Smooth muscle cell (in vitro differentiated cells): ENCODE measurements at regions not wholly inside any gene's neighbourhood (a gene's known extent, or its start where the extent isn't known, plus 50 kb on each side); places are given as distances from the start of the nearest gene placed in this dataset.

Experiments used
- DNase-seq: peaks from one replicate; lab custom pipeline; 2025; ENCODE audit not compliant: unreplicated experiment; lab: John Stamatoyannopoulos, UW
- H2AFZ ChIP-seq: fragments of 200-600 bp; sonication (generic); 2 replicates; pipeline ENCODE4 v1.6.0; 2016; ENCODE audit warnings: antibody characterized with exemption, low read depth, mild to moderate bottlenecking
- H3F3A ChIP-seq: fragments of 200-600 bp; sonication (generic); 2 replicates; pipeline ENCODE4 v1.6.0; 2017; ENCODE audit warnings: antibody characterized with exemption, low read depth
- H3K27ac ChIP-seq: fragments of 200-600 bp; sonication (generic); 2 replicates; pipeline ENCODE4 v1.5.1; 2016; ENCODE audit warnings: low read depth, mild to moderate bottlenecking
- H3K27me3 ChIP-seq: fragments of 200-600 bp; sonication (generic); 2 replicates; pipeline ENCODE4 v1.6.1; 2016; ENCODE audit warnings: low read depth, mild to moderate bottlenecking
- H3K36me3 ChIP-seq: fragments of 200-600 bp; sonication (generic); 2 replicates; pipeline ENCODE4 v1.5.1; 2016; ENCODE audit warnings: low read depth
- H3K4me1 ChIP-seq: fragments of 200-600 bp; sonication (generic); 2 replicates; pipeline ENCODE4 v1.5.1; 2016; ENCODE audit warnings: low read depth
- H3K4me2 ChIP-seq: fragments of 200-600 bp; sonication (generic); 2 replicates; pipeline ENCODE4 v1.6.0; 2016; ENCODE audit warnings: mild to moderate bottlenecking
- H3K4me3 ChIP-seq: fragments of 200-600 bp; sonication (generic); 2 replicates; pipeline ENCODE4 v1.5.1; 2016; ENCODE audit warnings: mild to moderate bottlenecking
- H3K79me2 ChIP-seq: fragments of 200-600 bp; sonication (generic); 2 replicates; pipeline ENCODE4 v1.6.0; 2016; ENCODE audit warnings: low read depth, mild to moderate bottlenecking
- H3K9ac ChIP-seq: fragments of 200-600 bp; sonication (generic); 2 replicates; pipeline ENCODE4 v1.6.0; 2016; ENCODE audit warnings: low read depth
- H3K9me3 ChIP-seq: fragments of 200-600 bp; sonication (generic); replicated peaks from 2 replicates; pipeline ENCODE4 v1.5.1; 2016; ENCODE audit warnings: low read depth
- H4K20me1 ChIP-seq: fragments of 200-600 bp; sonication (generic); 2 replicates; pipeline ENCODE4 v1.6.0; 2016; ENCODE audit warnings: low read depth
- CTCF ChIP-seq: fragments of 200-600 bp; sonication (generic); IDR thresholded peaks from 2 replicates; pipeline ENCODE4 v1.5.1; 2017; ENCODE audit warnings: borderline replicate concordance, mild to moderate bottlenecking, antibody characterized with exemption; ENCODE audit not compliant: insufficient read depth, poor library complexity, severe bottlenecking
- WGBS: methylation state at CpG from one replicate; pipeline ENCODE4 v1.1.7; 2016; ENCODE audit warnings: low lambda C conversion rate; 5-methylcytosine and 5-hydroxymethylcytosine counted together

GRCh38 chr4:137968956-137969678 is 273.0 kb downstream of the SLC7A11 start:
- Histone ChIP-seq H3K9ac (no peak overlapping the region), H3K27me3 (no peaks in the 10 kb centered on the region), H3K79me2 (no peaks in the 10 kb centered on the region), H3K27ac (no peak overlapping the region), H3K4me2 (no peak overlapping the region), H3K4me1 (no peaks in the 10 kb centered on the region), H3K9me3 (no peaks in the 10 kb centered on the region), H2AFZ (peak overlapping the region; percentile 34), H3K4me3 (no peak overlapping the region), H3F3A (no peaks in the 10 kb centered on the region), H3K36me3 (no peaks in the 10 kb centered on the region), H4K20me1 (no peaks in the 10 kb centered on the region)
- TF ChIP-seq CTCF: no peak
- no peak for DNase-seq
- WGBS: 56% methylated on average over 3 of the region's 3 CpGs

DNA sequence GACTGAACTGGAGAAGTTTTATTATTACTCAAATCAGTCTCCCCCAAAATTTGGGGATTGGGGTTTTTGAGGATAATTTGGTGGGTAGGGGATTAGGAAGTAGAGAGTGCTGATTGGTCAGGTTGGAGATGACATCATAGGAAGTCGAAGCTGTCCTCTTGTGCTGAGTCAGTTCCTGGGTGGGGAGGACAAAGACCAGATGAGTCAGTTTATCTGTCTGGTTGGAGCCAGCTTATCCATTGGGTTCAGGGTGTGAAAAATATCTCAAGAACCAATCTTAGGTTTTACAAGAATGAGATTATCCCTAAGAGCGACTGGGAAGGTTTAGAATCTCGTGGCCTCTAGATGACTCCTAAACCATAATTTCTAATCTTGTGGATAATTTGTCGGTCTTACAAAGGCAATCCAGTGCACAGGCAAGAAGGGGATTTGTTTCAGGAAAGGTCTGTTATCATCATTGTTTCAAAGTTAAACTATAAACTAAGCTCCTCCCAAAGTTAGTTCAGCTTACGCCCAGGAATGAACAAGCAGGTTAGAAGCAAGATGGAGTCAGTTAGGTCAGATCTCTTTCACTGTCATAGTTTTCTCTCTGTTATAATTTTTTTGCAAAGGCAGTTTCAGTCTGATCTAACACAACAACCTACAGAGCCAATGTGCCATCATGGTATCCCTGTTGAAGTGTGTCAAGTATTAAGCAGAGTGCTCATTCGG is 274.5 kb downstream of the SLC7A11 start:
- WGBS: 64% methylated on average over 6 of the region's 6 CpGs
- Histone ChIP-seq H3K9ac (no peak overlapping the region), H3F3A (no peaks in the 10 kb centered on the region), H3K36me3 (no peaks in the 10 kb centered on the region), H3K9me3 (no peaks in the 10 kb centered on the region), H3K4me3 (no peak overlapping the region), H3K4me2 (no peak overlapping the region), H3K27ac (no peak overlapping the region), H3K79me2 (no peaks in the 10 kb centered on the region), H3K4me1 (no peaks in the 10 kb centered on the region), H3K27me3 (no peaks in the 10 kb centered on the region), H4K20me1 (no peaks in the 10 kb centered on the region), H2AFZ (no peak overlapping the region)
- DNase-seq: no peak
- TF ChIP-seq CTCF: no peak

DNA sequence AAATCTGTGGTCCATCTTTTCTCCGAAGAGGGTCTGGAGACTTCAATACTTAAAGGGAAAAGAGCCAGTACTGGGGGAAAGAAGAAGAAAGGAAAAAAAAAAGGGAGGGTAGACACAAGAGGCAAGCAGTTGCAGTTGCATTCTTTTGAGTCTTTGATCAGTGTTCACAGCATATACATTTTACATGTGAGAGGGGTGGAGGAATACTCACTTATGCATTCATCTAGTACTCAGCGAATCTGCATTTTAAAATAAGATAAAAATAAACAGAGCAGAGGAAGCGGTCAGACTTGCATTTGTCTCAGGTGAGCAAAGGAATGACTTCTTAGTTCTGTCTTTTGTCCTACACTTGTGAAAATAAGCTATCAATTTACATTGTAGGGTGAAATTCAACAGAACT is 275.6 kb downstream of the SLC7A11 start:
- Histone ChIP-seq H3K4me3 (no peak overlapping the region), H3K27ac (no peak overlapping the region), H3K27me3 (no peaks in the 10 kb centered on the region), H3K4me2 (no peak overlapping the region), H3K9ac (no peak overlapping the region), H2AFZ (no peak overlapping the region), H3F3A (no peaks in the 10 kb centered on the region), H3K79me2 (no peaks in the 10 kb centered on the region), H3K4me1 (no peaks in the 10 kb centered on the region), H3K9me3 (no peaks in the 10 kb centered on the region), H4K20me1 (no peaks in the 10 kb centered on the region), H3K36me3 (no peaks in the 10 kb centered on the region)
- WGBS: 89% methylated on average over 3 of the region's 3 CpGs
- no peak for DNase-seq
- TF ChIP-seq CTCF: no peak

DNA sequence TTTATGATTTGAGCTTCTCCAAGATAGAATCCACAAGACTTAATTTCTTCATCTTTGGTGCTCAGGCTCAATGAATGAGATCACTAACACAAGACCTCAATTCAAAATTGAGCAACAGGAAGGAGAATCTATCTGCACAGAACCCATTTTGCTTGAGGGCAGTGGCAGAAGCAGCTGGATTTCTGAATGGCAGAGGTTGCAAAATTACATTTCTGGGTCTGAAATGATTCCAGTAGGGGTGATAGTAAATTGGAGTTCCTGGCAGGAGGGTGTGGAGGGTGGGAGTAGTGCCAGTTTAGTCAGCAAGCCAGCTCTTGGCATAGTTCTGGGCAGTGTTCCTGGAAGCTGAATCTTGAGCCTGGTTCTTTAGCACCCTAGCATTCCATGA is 281.1 kb downstream of the SLC7A11 start:
- H3F3A ChIP-seq: no peaks in the 10 kb centered on the region
- no peaks in the 10 kb centered on the region for H3K27me3 ChIP-seq
- no peaks in the 10 kb centered on the region for H3K79me2 ChIP-seq
- H2AFZ ChIP-seq: no peak overlapping the region
- H3K9me3 ChIP-seq: no peaks in the 10 kb centered on the region
- H3K4me2 ChIP-seq: no peak overlapping the region
- no peak for DNase-seq
- H3K4me3 ChIP-seq: no peak overlapping the region
- H4K20me1 ChIP-seq: no peaks in the 10 kb centered on the region
- no peak for TF ChIP-seq CTCF
- H3K9ac ChIP-seq: no peak overlapping the region
- no peaks in the 10 kb centered on the region for H3K36me3 ChIP-seq
- peaks cover 7% of the 10 kb centered on the region for H3K4me1 ChIP-seq
- peak overlapping the region; percentile 2 for H3K27ac ChIP-seq
